ENCODE measurements at regions not wholly inside any gene's neighbourhood (a gene's known extent, or its start where the extent isn't known, plus 50 kb on each side); places are given as distances from the start of the nearest gene placed in this dataset.

DNA sequence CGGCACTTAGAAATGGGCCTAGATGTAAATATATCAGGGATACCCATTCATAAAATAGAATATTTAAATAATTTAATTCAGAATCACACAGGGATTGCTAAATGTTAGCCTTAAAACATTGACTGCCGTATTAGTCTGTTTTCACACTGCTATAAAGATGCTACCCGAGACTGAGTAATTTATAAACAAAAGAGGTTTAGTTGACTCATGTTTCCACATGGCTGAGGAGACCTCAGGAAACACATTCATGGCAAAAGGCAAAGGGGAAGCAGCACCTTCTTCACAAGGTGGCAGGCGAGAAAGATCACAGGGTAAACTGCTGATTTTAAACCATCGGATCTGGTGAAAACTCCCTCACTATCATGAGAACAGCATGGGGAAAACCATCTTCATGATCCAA is 223.6 kb upstream of the GULP1 start (continued):
- TF ChIP-seq TCF4 (CRISPR knock-in tag; IDR thresholded peaks at IDR 0.05; ENCODE audit: borderline replicate concordance) (no peak), ZC3H10 (CRISPR knock-in tag; IDR thresholded peaks at IDR 0.05) (no peak), ZNF8 (CRISPR knock-in tag; IDR thresholded peaks at IDR 0.05) (no peak), ZNF70 (CRISPR knock-in tag; IDR thresholded peaks at IDR 0.05) (no peak), CSDC2 (CRISPR knock-in tag; IDR thresholded peaks at IDR 0.05) (no peak)
- TF ChIP-seq, protein P1, sequence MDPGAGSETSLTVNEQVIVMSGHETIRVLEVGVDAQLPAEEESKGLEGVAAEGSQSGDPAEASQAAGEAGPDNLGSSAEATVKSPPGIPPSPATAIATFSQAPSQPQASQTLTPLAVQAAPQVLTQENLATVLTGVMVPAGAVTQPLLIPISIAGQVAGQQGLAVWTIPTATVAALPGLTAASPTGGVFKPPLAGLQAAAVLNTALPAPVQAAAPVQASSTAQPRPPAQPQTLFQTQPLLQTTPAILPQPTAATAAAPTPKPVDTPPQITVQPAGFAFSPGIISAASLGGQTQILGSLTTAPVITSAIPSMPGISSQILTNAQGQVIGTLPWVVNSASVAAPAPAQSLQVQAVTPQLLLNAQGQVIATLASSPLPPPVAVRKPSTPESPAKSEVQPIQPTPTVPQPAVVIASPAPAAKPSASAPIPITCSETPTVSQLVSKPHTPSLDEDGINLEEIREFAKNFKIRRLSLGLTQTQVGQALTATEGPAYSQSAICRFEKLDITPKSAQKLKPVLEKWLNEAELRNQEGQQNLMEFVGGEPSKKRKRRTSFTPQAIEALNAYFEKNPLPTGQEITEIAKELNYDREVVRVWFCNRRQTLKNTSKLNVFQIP (CRISPR knock-in tag; IDR thresholded peaks at IDR 0.05; ENCODE audit: borderline replicate concordance, low read depth), result no peak
- TF ChIP-seq, protein P2, sequence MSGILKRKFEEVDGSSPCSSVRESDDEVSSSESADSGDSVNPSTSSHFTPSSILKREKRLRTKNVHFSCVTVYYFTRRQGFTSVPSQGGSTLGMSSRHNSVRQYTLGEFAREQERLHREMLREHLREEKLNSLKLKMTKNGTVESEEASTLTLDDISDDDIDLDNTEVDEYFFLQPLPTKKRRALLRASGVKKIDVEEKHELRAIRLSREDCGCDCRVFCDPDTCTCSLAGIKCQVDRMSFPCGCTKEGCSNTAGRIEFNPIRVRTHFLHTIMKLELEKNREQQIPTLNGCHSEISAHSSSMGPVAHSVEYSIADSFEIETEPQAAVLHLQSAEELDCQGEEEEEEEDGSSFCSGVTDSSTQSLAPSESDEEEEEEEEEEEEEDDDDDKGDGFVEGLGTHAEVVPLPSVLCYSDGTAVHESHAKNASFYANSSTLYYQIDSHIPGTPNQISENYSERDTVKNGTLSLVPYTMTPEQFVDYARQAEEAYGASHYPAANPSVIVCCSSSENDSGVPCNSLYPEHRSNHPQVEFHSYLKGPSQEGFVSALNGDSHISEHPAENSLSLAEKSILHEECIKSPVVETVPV (CRISPR knock-in tag; IDR thresholded peaks at IDR 0.05), result no peak
- TF ChIP-seq, protein P3, sequence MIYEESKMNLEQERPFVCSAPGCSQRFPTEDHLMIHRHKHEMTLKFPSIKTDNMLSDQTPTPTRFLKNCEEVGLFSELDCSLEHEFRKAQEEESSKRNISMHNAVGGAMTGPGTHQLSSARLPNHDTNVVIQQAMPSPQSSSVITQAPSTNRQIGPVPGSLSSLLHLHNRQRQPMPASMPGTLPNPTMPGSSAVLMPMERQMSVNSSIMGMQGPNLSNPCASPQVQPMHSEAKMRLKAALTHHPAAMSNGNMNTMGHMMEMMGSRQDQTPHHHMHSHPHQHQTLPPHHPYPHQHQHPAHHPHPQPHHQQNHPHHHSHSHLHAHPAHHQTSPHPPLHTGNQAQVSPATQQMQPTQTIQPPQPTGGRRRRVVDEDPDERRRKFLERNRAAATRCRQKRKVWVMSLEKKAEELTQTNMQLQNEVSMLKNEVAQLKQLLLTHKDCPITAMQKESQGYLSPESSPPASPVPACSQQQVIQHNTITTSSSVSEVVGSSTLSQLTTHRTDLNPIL (CRISPR knock-in tag; IDR thresholded peaks at IDR 0.05; ENCODE audit: low read depth), result no peak

DNA sequence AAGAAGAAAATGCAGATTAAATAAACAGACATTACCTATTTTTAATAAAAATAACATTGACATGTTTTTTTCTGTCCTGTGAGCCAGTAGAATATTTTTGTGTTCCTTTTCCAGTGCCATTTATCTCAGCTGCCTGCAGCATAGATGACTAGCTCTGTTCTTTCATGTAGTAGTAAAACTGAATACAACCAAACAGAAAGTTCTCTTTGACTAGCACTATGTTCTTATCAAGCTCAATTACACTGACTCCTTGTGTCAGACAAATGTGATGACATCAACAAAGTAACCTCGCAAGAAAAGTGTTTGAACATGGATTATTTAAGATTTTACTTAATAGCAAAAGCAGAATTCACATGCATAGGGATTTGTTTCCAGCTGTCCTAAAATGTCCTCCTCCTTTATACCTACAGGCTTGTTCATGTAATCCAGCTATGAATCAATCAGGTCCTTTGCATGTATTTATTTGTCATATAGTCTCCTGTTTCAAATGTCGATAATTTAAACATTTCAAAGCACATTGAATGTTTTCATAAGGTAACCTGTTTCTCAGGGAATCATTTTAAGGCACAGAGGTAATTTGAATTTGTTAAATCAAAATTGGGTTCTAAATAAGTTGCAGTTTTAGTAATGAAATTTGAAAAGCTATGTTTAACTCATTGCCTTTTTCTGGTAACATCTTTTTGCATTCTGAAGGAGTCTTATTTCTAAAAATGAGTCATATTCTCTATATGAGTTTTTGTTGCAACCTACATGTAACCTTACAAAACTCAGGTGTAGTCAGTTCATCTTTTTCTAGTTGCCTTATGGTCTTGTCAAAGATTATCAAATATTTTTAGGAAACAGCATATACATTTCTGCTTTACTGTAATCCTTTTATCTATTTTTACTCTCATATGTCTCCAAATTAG is 215.3 kb upstream of the GULP1 start:
- TF ChIP-seq, protein P4, sequence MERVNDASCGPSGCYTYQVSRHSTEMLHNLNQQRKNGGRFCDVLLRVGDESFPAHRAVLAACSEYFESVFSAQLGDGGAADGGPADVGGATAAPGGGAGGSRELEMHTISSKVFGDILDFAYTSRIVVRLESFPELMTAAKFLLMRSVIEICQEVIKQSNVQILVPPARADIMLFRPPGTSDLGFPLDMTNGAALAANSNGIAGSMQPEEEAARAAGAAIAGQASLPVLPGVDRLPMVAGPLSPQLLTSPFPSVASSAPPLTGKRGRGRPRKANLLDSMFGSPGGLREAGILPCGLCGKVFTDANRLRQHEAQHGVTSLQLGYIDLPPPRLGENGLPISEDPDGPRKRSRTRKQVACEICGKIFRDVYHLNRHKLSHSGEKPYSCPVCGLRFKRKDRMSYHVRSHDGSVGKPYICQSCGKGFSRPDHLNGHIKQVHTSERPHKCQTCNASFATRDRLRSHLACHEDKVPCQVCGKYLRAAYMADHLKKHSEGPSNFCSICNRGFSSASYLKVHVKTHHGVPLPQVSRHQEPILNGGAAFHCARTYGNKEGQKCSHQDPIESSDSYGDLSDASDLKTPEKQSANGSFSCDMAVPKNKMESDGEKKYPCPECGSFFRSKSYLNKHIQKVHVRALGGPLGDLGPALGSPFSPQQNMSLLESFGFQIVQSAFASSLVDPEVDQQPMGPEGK (CRISPR knock-in tag; IDR thresholded peaks at IDR 0.05; ENCODE audit: borderline replicate concordance), result no peak
- no peak for TF ChIP-seq ARNTL (CRISPR knock-in tag; IDR thresholded peaks at IDR 0.05; ENCODE audit: borderline replicate concordance, low read depth)
- no peak for TF ChIP-seq OSR1 (CRISPR knock-in tag; IDR thresholded peaks at IDR 0.05)
- no peak for TF ChIP-seq GLIS3 (CRISPR knock-in tag; IDR thresholded peaks at IDR 0.05)
- TF ChIP-seq ZFP30 (CRISPR knock-in tag; IDR thresholded peaks at IDR 0.05), result no peak
- TF ChIP-seq, protein P2 (CRISPR knock-in tag; IDR thresholded peaks at IDR 0.05), result no peak
- ATAC-seq, result no peak

DNA sequence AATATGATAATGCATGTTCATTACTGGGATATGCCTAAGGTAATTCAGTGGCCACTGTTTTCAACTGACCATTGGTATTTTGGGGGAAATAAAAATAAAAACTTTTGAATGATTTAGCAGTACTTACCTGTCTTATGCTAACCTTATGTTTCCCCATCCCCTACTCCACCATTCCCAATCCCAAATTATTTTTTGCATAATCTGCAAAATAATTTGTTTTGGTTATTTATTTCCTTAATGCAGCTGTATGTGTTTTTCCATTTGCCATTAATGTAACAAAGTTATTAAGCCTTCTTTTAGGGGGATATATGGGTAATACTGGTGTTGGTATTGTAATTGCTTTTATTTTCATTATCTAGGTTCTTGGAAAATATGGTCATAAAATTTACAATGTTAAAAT is 213.9 kb upstream of the GULP1 start:
- no peak for ATAC-seq
- TF ChIP-seq, protein P5, sequence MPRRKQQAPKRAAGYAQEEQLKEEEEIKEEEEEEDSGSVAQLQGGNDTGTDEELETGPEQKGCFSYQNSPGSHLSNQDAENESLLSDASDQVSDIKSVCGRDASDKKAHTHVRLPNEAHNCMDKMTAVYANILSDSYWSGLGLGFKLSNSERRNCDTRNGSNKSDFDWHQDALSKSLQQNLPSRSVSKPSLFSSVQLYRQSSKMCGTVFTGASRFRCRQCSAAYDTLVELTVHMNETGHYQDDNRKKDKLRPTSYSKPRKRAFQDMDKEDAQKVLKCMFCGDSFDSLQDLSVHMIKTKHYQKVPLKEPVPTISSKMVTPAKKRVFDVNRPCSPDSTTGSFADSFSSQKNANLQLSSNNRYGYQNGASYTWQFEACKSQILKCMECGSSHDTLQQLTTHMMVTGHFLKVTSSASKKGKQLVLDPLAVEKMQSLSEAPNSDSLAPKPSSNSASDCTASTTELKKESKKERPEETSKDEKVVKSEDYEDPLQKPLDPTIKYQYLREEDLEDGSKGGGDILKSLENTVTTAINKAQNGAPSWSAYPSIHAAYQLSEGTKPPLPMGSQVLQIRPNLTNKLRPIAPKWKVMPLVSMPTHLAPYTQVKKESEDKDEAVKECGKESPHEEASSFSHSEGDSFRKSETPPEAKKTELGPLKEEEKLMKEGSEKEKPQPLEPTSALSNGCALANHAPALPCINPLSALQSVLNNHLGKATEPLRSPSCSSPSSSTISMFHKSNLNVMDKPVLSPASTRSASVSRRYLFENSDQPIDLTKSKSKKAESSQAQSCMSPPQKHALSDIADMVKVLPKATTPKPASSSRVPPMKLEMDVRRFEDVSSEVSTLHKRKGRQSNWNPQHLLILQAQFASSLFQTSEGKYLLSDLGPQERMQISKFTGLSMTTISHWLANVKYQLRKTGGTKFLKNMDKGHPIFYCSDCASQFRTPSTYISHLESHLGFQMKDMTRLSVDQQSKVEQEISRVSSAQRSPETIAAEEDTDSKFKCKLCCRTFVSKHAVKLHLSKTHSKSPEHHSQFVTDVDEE (CRISPR knock-in tag; IDR thresholded peaks at IDR 0.05), result no peak
- TF ChIP-seq ZFP30 (CRISPR knock-in tag; IDR thresholded peaks at IDR 0.05) (no peak), BACH2 (CRISPR knock-in tag; IDR thresholded peaks at IDR 0.05; ENCODE audit: borderline replicate concordance) (no peak), RARB (CRISPR knock-in tag; IDR thresholded peaks at IDR 0.05) (no peak), GLIS3 (CRISPR knock-in tag; IDR thresholded peaks at IDR 0.05) (no peak), ZC3H10 (CRISPR knock-in tag; IDR thresholded peaks at IDR 0.05) (no peak), ESRRG (CRISPR knock-in tag; IDR thresholded peaks at IDR 0.05) (no peak), ZNF565 (CRISPR knock-in tag; conservative IDR thresholded peaks at IDR 0.05; ENCODE audit: low read depth) (no peak)
- TF ChIP-seq, protein P1 (CRISPR knock-in tag; IDR thresholded peaks at IDR 0.05; ENCODE audit: borderline replicate concordance, low read depth), result no peak
- TF ChIP-seq, protein P4 (CRISPR knock-in tag; IDR thresholded peaks at IDR 0.05; ENCODE audit: borderline replicate concordance), result no peak

Data from SK-N-SH treated with all-trans-retinoic acid at 6 μM for 48 hours (cell line).